ENCODE measurements at regions not wholly inside any gene's neighbourhood (a gene's known extent, or its start where the extent isn't known, plus 50 kb on each side); places are given as distances from the start of the nearest gene placed in this dataset.

GRCh38 chr1:234536741-234537140, 57.8 kb upstream of the TARBP1 start:
- DNase-seq (ENCODE audit: low read depth) = no peak

GRCh38 chr1:234535763-234536515, 57.0 kb upstream of the TARBP1 start:
- peak; percentile 68 for DNase-seq (ENCODE audit: low read depth)

DNA sequence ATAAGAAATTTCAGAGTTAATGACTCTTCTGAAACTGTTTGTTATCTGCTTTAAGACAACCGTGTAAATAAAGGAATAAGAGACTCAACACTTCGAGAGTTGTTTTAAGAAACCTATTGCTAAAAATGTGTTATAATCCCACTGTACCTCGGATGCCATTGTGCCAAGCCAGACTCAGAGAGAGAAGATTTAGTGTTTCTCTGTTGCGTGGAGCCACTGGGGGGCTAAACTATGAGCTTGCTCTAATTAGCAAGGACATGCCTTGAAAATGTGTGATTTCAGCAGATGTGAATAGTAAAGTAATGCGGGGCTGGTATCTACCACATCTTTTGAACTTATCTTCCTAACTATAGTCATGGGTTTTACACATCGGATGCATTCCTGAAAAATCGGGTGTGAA, 56.2 kb upstream of the TARBP1 start:
- DNase-seq (ENCODE audit: low read depth) = no peak

GRCh38 chr1:234533975-234534876, 55.2 kb upstream of the TARBP1 start:
- DNase-seq (ENCODE audit: low read depth) = peak; percentile 100

- peak; percentile 95 for DNase-seq (ENCODE audit: low read depth)
Observed at GRCh38 chr1:234533034-234533891, 54.3 kb upstream of the TARBP1 start.

GRCh38 chr1:234532503-234532922, 53.5 kb upstream of the TARBP1 start:
- DNase-seq (ENCODE audit: low read depth) = peak; percentile 40

DNA sequence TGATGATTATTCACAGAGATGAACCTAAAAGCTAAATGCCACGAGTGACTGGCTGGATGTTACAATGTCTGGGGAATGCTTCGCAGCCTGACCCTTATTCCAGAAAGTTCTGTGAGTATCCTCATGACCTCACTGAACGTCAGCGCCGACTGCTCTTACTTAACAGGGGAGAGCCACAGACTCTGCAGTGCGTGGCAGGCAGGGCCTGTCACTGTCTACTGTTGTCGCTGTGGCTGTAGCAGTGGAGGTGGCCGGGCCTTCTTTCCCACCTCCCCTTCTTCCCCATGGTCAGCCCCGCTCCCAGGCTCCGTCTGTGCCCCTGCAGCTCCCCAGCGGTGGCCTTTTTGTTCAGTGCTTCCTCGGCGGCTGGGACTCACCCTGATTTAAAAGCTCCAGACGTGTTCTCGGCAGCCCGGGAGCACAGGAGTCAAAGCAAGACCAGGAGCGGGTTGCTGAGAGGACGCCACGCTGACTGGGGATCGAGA, 52.2 kb upstream of the TARBP1 start:
- peak; percentile 72 for DNase-seq (ENCODE audit: low read depth)

- no peak for DNase-seq (ENCODE audit: low read depth)
Observed at GRCh38 chr1:234530672-234531071, 51.7 kb upstream of the TARBP1 start.

- DNase-seq (ENCODE audit: low read depth) = no peak
Observed at GRCh38 chr1:234529950-234530237, 50.9 kb upstream of the TARBP1 start.

- no peak for DNase-seq (ENCODE audit: low read depth)
Observed at GRCh38 chr1:234529095-234529949, 50.3 kb upstream of the TARBP1 start.

Data from fibroblast of gingiva (primary cell).